ENCODE measurements at regions not wholly inside any gene's neighbourhood (a gene's known extent, or its start where the extent isn't known, plus 50 kb on each side); places are given as distances from the start of the nearest gene placed in this dataset.

- H3K27ac ChIP-seq (ENCODE audit: low read length), result no peak overlapping the region
- H3K9me3 ChIP-seq (ENCODE audit: insufficient read depth, low read length), result no peaks in the 10 kb centered on the region
- H3K4me1 ChIP-seq (ENCODE audit: low read length), result no peaks in the 10 kb centered on the region
- no peaks in the 10 kb centered on the region for H3K27me3 ChIP-seq (ENCODE audit: low read depth, low read length)
- no peak overlapping the region for H2AFZ ChIP-seq (ENCODE audit: low read depth, low read length)
- H3K4me2 ChIP-seq (ENCODE audit: low read length), result no peak overlapping the region
- H3K79me2 ChIP-seq (ENCODE audit: low read length), result no peaks in the 10 kb centered on the region
- no peaks in the 10 kb centered on the region for H3K36me3 ChIP-seq (replicated peaks; ENCODE audit: low read depth, low read length)
- no peak overlapping the region for H3K4me3 ChIP-seq (ENCODE audit: low read length)
- no peak overlapping the region for H3K9ac ChIP-seq (ENCODE audit: low read length)
- H4K20me1 ChIP-seq (ENCODE audit: insufficient read depth, low read length), result no peaks in the 10 kb centered on the region
- no peak for TF ChIP-seq EZH2phosphoT487 (IDR thresholded peaks at IDR 0.05; ENCODE audit: low read depth)
- TF ChIP-seq, protein P1, sequence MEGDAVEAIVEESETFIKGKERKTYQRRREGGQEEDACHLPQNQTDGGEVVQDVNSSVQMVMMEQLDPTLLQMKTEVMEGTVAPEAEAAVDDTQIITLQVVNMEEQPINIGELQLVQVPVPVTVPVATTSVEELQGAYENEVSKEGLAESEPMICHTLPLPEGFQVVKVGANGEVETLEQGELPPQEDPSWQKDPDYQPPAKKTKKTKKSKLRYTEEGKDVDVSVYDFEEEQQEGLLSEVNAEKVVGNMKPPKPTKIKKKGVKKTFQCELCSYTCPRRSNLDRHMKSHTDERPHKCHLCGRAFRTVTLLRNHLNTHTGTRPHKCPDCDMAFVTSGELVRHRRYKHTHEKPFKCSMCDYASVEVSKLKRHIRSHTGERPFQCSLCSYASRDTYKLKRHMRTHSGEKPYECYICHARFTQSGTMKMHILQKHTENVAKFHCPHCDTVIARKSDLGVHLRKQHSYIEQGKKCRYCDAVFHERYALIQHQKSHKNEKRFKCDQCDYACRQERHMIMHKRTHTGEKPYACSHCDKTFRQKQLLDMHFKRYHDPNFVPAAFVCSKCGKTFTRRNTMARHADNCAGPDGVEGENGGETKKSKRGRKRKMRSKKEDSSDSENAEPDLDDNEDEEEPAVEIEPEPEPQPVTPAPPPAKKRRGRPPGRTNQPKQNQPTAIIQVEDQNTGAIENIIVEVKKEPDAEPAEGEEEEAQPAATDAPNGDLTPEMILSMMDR (IDR thresholded peaks at IDR 0.05; ENCODE audit: low read depth, low read length), result no peak
Measured at GRCh38 chr1:230548357-230548756, 93.9 kb upstream of the COG2 start.

- Histone ChIP-seq H3K9me3 (ENCODE audit: insufficient read depth, low read length) (no peaks in the 10 kb centered on the region), H3K4me3 (ENCODE audit: low read length) (no peak overlapping the region), H3K9ac (ENCODE audit: low read length) (no peak overlapping the region), H4K20me1 (ENCODE audit: insufficient read depth, low read length) (no peaks in the 10 kb centered on the region), H2AFZ (ENCODE audit: low read depth, low read length) (no peak overlapping the region), H3K27ac (ENCODE audit: low read length) (no peak overlapping the region), H3K27me3 (ENCODE audit: low read depth, low read length) (no peaks in the 10 kb centered on the region), H3K79me2 (ENCODE audit: low read length) (no peaks in the 10 kb centered on the region), H3K4me1 (ENCODE audit: low read length) (no peaks in the 10 kb centered on the region), H3K4me2 (ENCODE audit: low read length) (no peak overlapping the region), H3K36me3 (replicated peaks; ENCODE audit: low read depth, low read length) (no peaks in the 10 kb centered on the region)
- TF ChIP-seq EZH2phosphoT487 (IDR thresholded peaks at IDR 0.05; ENCODE audit: low read depth), result no peak
- TF ChIP-seq, protein P1 (IDR thresholded peaks at IDR 0.05; ENCODE audit: low read depth, low read length), result no peak
Measured at GRCh38 chr1:230545181-230545580, 97.1 kb upstream of the COG2 start.

GRCh38 chr1:230544758-230545157 lies 97.5 kb upstream of the COG2 start:
- TF ChIP-seq, protein P1 (IDR thresholded peaks at IDR 0.05; ENCODE audit: low read depth, low read length), result no peak
- no peak for TF ChIP-seq EZH2phosphoT487 (IDR thresholded peaks at IDR 0.05; ENCODE audit: low read depth)
- no peak overlapping the region for H3K4me2 ChIP-seq (ENCODE audit: low read length)
- no peaks in the 10 kb centered on the region for H4K20me1 ChIP-seq (ENCODE audit: insufficient read depth, low read length)

DNA sequence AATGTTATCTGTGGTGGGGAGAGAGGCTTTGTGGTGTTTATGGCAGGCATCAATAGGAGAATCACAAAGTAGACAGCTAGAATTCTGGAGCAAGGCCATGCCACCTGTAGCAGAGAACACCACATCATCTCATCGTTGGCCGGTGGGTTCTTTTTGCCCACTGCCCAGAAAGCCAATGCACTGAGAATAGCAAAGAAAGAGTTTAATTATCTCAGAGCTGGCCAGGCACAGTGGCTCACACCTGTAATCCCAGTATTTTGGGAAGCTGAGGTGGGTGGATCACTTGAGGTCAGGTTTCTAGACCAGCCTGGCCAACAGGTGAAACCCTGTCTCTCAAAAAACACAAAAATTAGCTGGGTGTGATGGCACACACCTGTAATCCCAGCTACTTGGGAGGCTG lies 99.2 kb upstream of the COG2 start:
- Histone ChIP-seq H3K79me2 (ENCODE audit: low read length) (no peaks in the 10 kb centered on the region), H3K27ac (ENCODE audit: low read length) (no peak overlapping the region)
- no peak for TF ChIP-seq EZH2phosphoT487 (IDR thresholded peaks at IDR 0.05; ENCODE audit: low read depth)
- TF ChIP-seq, protein P1 (IDR thresholded peaks at IDR 0.05; ENCODE audit: low read depth, low read length), result no peak

More at GRCh38 chr1:230544758-230545157, 97.5 kb upstream of the COG2 start:
- no peaks in the 10 kb centered on the region for H3K79me2 ChIP-seq (ENCODE audit: low read length)
- no peak overlapping the region for H3K4me3 ChIP-seq (ENCODE audit: low read length)
- H2AFZ ChIP-seq (ENCODE audit: low read depth, low read length), result no peak overlapping the region
- H3K27ac ChIP-seq (ENCODE audit: low read length), result no peak overlapping the region
- H3K9me3 ChIP-seq (ENCODE audit: insufficient read depth, low read length), result no peaks in the 10 kb centered on the region
- H3K4me1 ChIP-seq (ENCODE audit: low read length), result no peaks in the 10 kb centered on the region
- no peaks in the 10 kb centered on the region for H3K36me3 ChIP-seq (replicated peaks; ENCODE audit: low read depth, low read length)
- H3K9ac ChIP-seq (ENCODE audit: low read length), result no peak overlapping the region
- H3K27me3 ChIP-seq (ENCODE audit: low read depth, low read length), result no peaks in the 10 kb centered on the region

More for the DNA sequence above, 99.2 kb upstream of the COG2 start:
- Histone ChIP-seq H4K20me1 (ENCODE audit: insufficient read depth, low read length) (no peaks in the 10 kb centered on the region), H3K4me3 (ENCODE audit: low read length) (no peak overlapping the region), H3K4me2 (ENCODE audit: low read length) (no peak overlapping the region), H3K27me3 (ENCODE audit: low read depth, low read length) (no peaks in the 10 kb centered on the region), H3K36me3 (replicated peaks; ENCODE audit: low read depth, low read length) (no peaks in the 10 kb centered on the region), H3K9me3 (ENCODE audit: insufficient read depth, low read length) (no peaks in the 10 kb centered on the region), H3K4me1 (ENCODE audit: low read length) (no peaks in the 10 kb centered on the region), H2AFZ (ENCODE audit: low read depth, low read length) (no peak overlapping the region), H3K9ac (ENCODE audit: low read length) (no peak overlapping the region)

Data from OCI-LY3 (cell line).